ENCODE measurements at regions not wholly inside any gene's neighbourhood (a gene's known extent, or its start where the extent isn't known, plus 50 kb on each side); places are given as distances from the start of the nearest gene placed in this dataset.
A peak's percentile ranks its signal among the peaks of the same experiment; 100 is the strongest.
"Not testable (repeated sequence)": the region's sequence is repeated elsewhere in the genome, so short reads cannot be mapped to it uniquely, and the experiment has no call there.

- intact Hi-C loops (cut with DNase I), result no loop called here
- ATAC-seq (no peak), DNase-seq (no peak)
- no peak overlapping the region for H3K27ac ChIP-seq
- H3K4me1 ChIP-seq, result no peaks in the 10 kb centered on the region
- no peak overlapping the region for H3K4me3 ChIP-seq
- 25 to 40% (median 32%) methylated on average over 6 of the region's 6 CpGs for WGBS, 3 donors
- no peaks in the 10 kb centered on the region for H3K36me3 ChIP-seq (ENCODE audit: insufficient read depth in 1 of 2, low read depth in 1 of 2)
- H3K27me3 ChIP-seq (ENCODE audit: insufficient read depth in 3 of 3, low read length in 2 of 3), result no peaks in the 10 kb centered on the region
- no peaks in the 10 kb centered on the region for H3K9me3 ChIP-seq
- TF ChIP-seq CTCF (IDR thresholded peaks at IDR 0.05), result no peak
Measured at GRCh38 chr5:97499605-97500004, 316.6 kb upstream of the RIOK2 start.

GRCh38 chr5:97501286-97501964 lies 318.4 kb upstream of the RIOK2 start:
- peak; percentile 60 to 96 (median 74) for ATAC-seq
- Histone ChIP-seq H3K4me1 (no peaks in the 10 kb centered on the region), H3K27ac (no peak overlapping the region), H3K36me3 (ENCODE audit: insufficient read depth in 1 of 2, low read depth in 1 of 2) (no peaks in the 10 kb centered on the region), H3K4me3 (no peak overlapping the region), H3K9me3 (no peaks in the 10 kb centered on the region), H3K27me3 (ENCODE audit: insufficient read depth in 3 of 3, low read length in 2 of 3) (no peaks in the 10 kb centered on the region)
- intact Hi-C loops (cut with DNase I), result no loop called here
- no peak for TF ChIP-seq CTCF (IDR thresholded peaks at IDR 0.05)
- DNase-seq, result no peak
- WGBS, 3 donors, result 48 to 65% (median 59%) methylated on average over 3 of the region's 3 CpGs

- Histone ChIP-seq H3K27ac (no peak overlapping the region), H3K36me3 (ENCODE audit: insufficient read depth in 1 of 2, low read depth in 1 of 2) (no peaks in the 10 kb centered on the region), H3K4me3 (no peak overlapping the region), H3K27me3 (ENCODE audit: insufficient read depth in 3 of 3, low read length in 2 of 3) (no peaks in the 10 kb centered on the region), H3K4me1 (no peaks in the 10 kb centered on the region), H3K9me3 (no peaks in the 10 kb centered on the region)
- 75 to 92% (median 90%) methylated on average over 3 of the region's 3 CpGs for WGBS, 3 donors
- no peak for TF ChIP-seq CTCF (IDR thresholded peaks at IDR 0.05)
- ATAC-seq (no peak), DNase-seq (no peak)
- intact Hi-C loops (cut with DNase I), result no loop called here
Measured at GRCh38 chr5:97501965-97502305, 318.9 kb upstream of the RIOK2 start.

- Histone ChIP-seq H3K9me3 (no peaks in the 10 kb centered on the region), H3K4me1 (no peaks in the 10 kb centered on the region), H3K36me3 (ENCODE audit: insufficient read depth in 1 of 2, low read depth in 1 of 2) (no peaks in the 10 kb centered on the region), H3K27me3 (ENCODE audit: insufficient read depth in 3 of 3, low read length in 2 of 3) (no peaks in the 10 kb centered on the region), H3K27ac (no peak overlapping the region), H3K4me3 (no peak overlapping the region)
- no peak for DNase-seq
- WGBS, 3 donors, result 79 to 97% (median 90%) methylated on average over 1 of the region's 1 CpG
- TF ChIP-seq CTCF (IDR thresholded peaks at IDR 0.05), result no peak
- intact Hi-C loops (cut with DNase I), result no loop called here
- no peak for ATAC-seq
Measured at GRCh38 chr5:97508864-97509263, 325.8 kb upstream of the RIOK2 start.

- H3K27me3 ChIP-seq (ENCODE audit: insufficient read depth in 3 of 3, low read length in 2 of 3); DNase-seq; ATAC-seq; H3K4me1 ChIP-seq; H3K27ac ChIP-seq; H3K36me3 ChIP-seq (ENCODE audit: insufficient read depth in 1 of 2, low read depth in 1 of 2); H3K9me3 ChIP-seq; H3K4me3 ChIP-seq; intact Hi-C loops (cut with DNase I): not testable (repeated sequence)
- WGBS, 3 donors, result 90 to 95% (median 91%) methylated on average over 19 to 22 of the region's 22 CpGs
Measured at GRCh38 chr5:97519565-97519964, 336.5 kb upstream of the RIOK2 start.

DNA sequence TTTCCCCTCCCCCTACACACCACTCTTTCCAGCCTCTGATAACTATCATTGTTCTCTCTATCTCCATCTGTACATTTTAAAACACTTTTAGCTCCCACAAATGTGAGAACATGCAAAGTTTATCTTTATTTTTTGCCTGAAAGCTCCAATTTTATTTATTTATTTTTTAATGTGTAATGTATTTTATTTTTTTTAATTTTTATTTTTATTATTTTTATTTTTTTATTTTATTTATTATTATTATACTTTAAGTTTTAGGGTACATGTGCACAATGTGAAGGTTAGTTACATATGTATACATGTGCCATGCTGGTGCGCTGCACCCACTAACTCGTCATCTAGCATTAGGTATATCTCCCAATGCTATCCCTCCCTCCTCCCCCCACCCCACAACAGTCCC lies 340.3 kb upstream of the RIOK2 start:
- H3K27me3 ChIP-seq (ENCODE audit: insufficient read depth in 3 of 3, low read length in 2 of 3); ATAC-seq; H3K36me3 ChIP-seq (ENCODE audit: insufficient read depth in 1 of 2, low read depth in 1 of 2); DNase-seq; H3K4me1 ChIP-seq; H3K27ac ChIP-seq; intact Hi-C loops (cut with DNase I); H3K4me3 ChIP-seq; H3K9me3 ChIP-seq: not testable (repeated sequence)
- no CpG with 5 or more reads among the region's 2 CpGs for whole genome bisulfite sequencing, 3 donors
